GM12872 (cell line): ENCODE measurements at regions not wholly inside any gene's neighbourhood (a gene's known extent, or its start where the extent isn't known, plus 50 kb on each side); places are given as distances from the start of the nearest gene placed in this dataset.

Source experiments
- CTCF ChIP-seq: IDR thresholded peaks from 3 replicates; pipeline ENCODE4 v1.5.1; 2011; ENCODE audit warnings: low read depth, mild to moderate bottlenecking, low read length, moderate library complexity; ENCODE audit not compliant: insufficient read depth

- no peak for TF ChIP-seq CTCF
These were observed 156.1 kb upstream of the ANKRD55 start for GRCh38 chr5:56389261-56389660.

- TF ChIP-seq CTCF = no peak
These were observed 155.3 kb upstream of the ANKRD55 start for GRCh38 chr5:56388229-56388985.

GRCh38 chr5:56386046-56386445, 152.9 kb upstream of the ANKRD55 start:
- no peak for TF ChIP-seq CTCF

- TF ChIP-seq CTCF = no peak
These were observed 151.1 kb upstream of the ANKRD55 start for GRCh38 chr5:56384186-56384585.

- TF ChIP-seq CTCF = no peak
These were observed 150.6 kb upstream of the ANKRD55 start for GRCh38 chr5:56383761-56384160.

- no peak for TF ChIP-seq CTCF
These were observed 149.8 kb upstream of the ANKRD55 start for GRCh38 chr5:56382896-56383295.

GRCh38 chr5:56377573-56377972, 144.4 kb upstream of the ANKRD55 start:
- no peak for TF ChIP-seq CTCF
